NCI-H524 (cell line): ENCODE measurements at regions not wholly inside any gene's neighbourhood (a gene's known extent, or its start where the extent isn't known, plus 50 kb on each side); places are given as distances from the start of the nearest gene placed in this dataset.
A peak's percentile ranks its signal among the peaks of the same experiment; 100 is the strongest.
"Not testable (repeated sequence)": the region's sequence is repeated elsewhere in the genome, so short reads cannot be mapped to it uniquely, and the experiment has no call there.

Experiments
- DNase-seq, 2 experiments: peaks; one replicate each; lab custom pipeline; 2025; lab: John Stamatoyannopoulos, UW

GRCh38 chr3:174540116-174540908, 318.8 kb upstream of the NAALADL2 start:
- DNase-seq = no peak

- no peak for DNase-seq
These were observed 317.3 kb upstream of the NAALADL2 start for GRCh38 chr3:174541708-174542315.

GRCh38 chr3:174547801-174548435, 311.2 kb upstream of the NAALADL2 start:
- DNase-seq = no peak

- no peak for DNase-seq
These were observed 310.1 kb upstream of the NAALADL2 start for GRCh38 chr3:174548841-174549623.

GRCh38 chr3:174581558-174581957, 277.6 kb upstream of the NAALADL2 start:
- no peak for DNase-seq

- no peak for DNase-seq
These were observed 275.7 kb upstream of the NAALADL2 start for GRCh38 chr3:174583396-174583795.

GRCh38 chr3:174587137-174587536, 272.0 kb upstream of the NAALADL2 start:
- DNase-seq = not testable (repeated sequence)

GRCh38 chr3:174596447-174596982, 262.6 kb upstream of the NAALADL2 start:
- no peak for DNase-seq

- peak in 1 of 2 experiments; percentile 16 for DNase-seq
These were observed 260.2 kb upstream of the NAALADL2 start for GRCh38 chr3:174598885-174599439.

- DNase-seq = no peak
These were observed 246.0 kb upstream of the NAALADL2 start for GRCh38 chr3:174613173-174613572.

- no peak for DNase-seq
These were observed 245.1 kb upstream of the NAALADL2 start for GRCh38 chr3:174614036-174614435.

- no peak for DNase-seq
These were observed 240.6 kb upstream of the NAALADL2 start for GRCh38 chr3:174618368-174619080.

- DNase-seq = no peak
These were observed 239.9 kb upstream of the NAALADL2 start for GRCh38 chr3:174619239-174619638.

- no peak for DNase-seq
These were observed 239.0 kb upstream of the NAALADL2 start for GRCh38 chr3:174620138-174620537.

GRCh38 chr3:174620855-174621472, 238.2 kb upstream of the NAALADL2 start:
- no peak for DNase-seq

- DNase-seq = no peak
These were observed 225.8 kb upstream of the NAALADL2 start for GRCh38 chr3:174633342-174633741.

GRCh38 chr3:174636451-174636850, 222.7 kb upstream of the NAALADL2 start:
- no peak for DNase-seq

- no peak for DNase-seq
These were observed 219.7 kb upstream of the NAALADL2 start for GRCh38 chr3:174639406-174639805.

GRCh38 chr3:174639970-174640369, 219.2 kb upstream of the NAALADL2 start:
- DNase-seq = no peak

- DNase-seq = no peak
These were observed 218.2 kb upstream of the NAALADL2 start for GRCh38 chr3:174640932-174641331.

GRCh38 chr3:174644287-174644686, 214.8 kb upstream of the NAALADL2 start:
- DNase-seq = no peak
